Activated T-cell treated with anti-CD3 and anti-CD28 coated beads for 48 hours (primary cell): ENCODE measurements at regions not wholly inside any gene's neighbourhood (a gene's known extent, or its start where the extent isn't known, plus 50 kb on each side); places are given as distances from the start of the nearest gene placed in this dataset.

Experiments
- DNase-seq: peaks from one replicate; pipeline ENCODE4 v3.0.0-alpha.2; 2020; ENCODE audit warnings: low read depth

GRCh38 chr5:123756318-123756665, 244.3 kb downstream of the CSNK1G3 start:
- no peak for DNase-seq

- no peak for DNase-seq
These were observed 243.8 kb downstream of the CSNK1G3 start for GRCh38 chr5:123755653-123756317.

- no peak for DNase-seq
These were observed 242.9 kb downstream of the CSNK1G3 start for GRCh38 chr5:123754908-123755307.

GRCh38 chr5:123753937-123754891, 242.2 kb downstream of the CSNK1G3 start:
- no peak for DNase-seq

- no peak for DNase-seq
These were observed 241.4 kb downstream of the CSNK1G3 start for GRCh38 chr5:123753180-123753936.

- DNase-seq, result no peak
These were observed 240.7 kb downstream of the CSNK1G3 start for GRCh38 chr5:123752552-123753179.

GRCh38 chr5:123751670-123752069, 239.7 kb downstream of the CSNK1G3 start:
- no peak for DNase-seq

GRCh38 chr5:123748239-123748638, 236.3 kb downstream of the CSNK1G3 start:
- DNase-seq, result no peak

GRCh38 chr5:123746683-123747360, 234.8 kb downstream of the CSNK1G3 start:
- DNase-seq, result no peak

- DNase-seq, result no peak
These were observed 232.1 kb downstream of the CSNK1G3 start for GRCh38 chr5:123743990-123744583.

- no peak for DNase-seq
These were observed 223.4 kb downstream of the CSNK1G3 start for GRCh38 chr5:123735384-123735783.

GRCh38 chr5:123732257-123732656, 220.3 kb downstream of the CSNK1G3 start:
- DNase-seq, result no peak

- DNase-seq, result no peak
These were observed 210.5 kb downstream of the CSNK1G3 start for GRCh38 chr5:123722451-123722850.

GRCh38 chr5:123721675-123722276, 209.8 kb downstream of the CSNK1G3 start:
- no peak for DNase-seq

GRCh38 chr5:123720955-123721354, 209.0 kb downstream of the CSNK1G3 start:
- DNase-seq, result no peak

GRCh38 chr5:123720339-123720738, 208.4 kb downstream of the CSNK1G3 start:
- no peak for DNase-seq

- no peak for DNase-seq
These were observed 207.0 kb downstream of the CSNK1G3 start for GRCh38 chr5:123719004-123719403.

- no peak for DNase-seq
These were observed 206.3 kb downstream of the CSNK1G3 start for GRCh38 chr5:123718238-123718637.

GRCh38 chr5:123717139-123717538, 205.2 kb downstream of the CSNK1G3 start:
- no peak for DNase-seq

- DNase-seq, result no peak
These were observed 198.1 kb downstream of the CSNK1G3 start for GRCh38 chr5:123710031-123710430.

GRCh38 chr5:123709422-123709821, 197.4 kb downstream of the CSNK1G3 start:
- no peak for DNase-seq
